Adrenal gland (tissue), 9 donors: ENCODE measurements at regions not wholly inside any gene's neighbourhood (a gene's known extent, or its start where the extent isn't known, plus 50 kb on each side); places are given as distances from the start of the nearest gene placed in this dataset.

Experiments
- DNase-seq, 7 donors: peaks; one replicate each; pipeline ENCODE4 v3.0.0-alpha.2; 2019 to 2020
- H3K27ac ChIP-seq, 5 donors: fragments of 200-600 bp; sonication (generic) in 4 of 5; 1 replicate in 3 of 5; 2 replicates in 2 of 5; pipeline versions ENCODE4 v1.5.1 to v1.8.0; 2016 to 2020; ENCODE audit warnings: mild to moderate bottlenecking in 1 of 5
- H3K27me3 ChIP-seq: fragments of 200-600 bp; 2 replicates; pipeline ENCODE4 v1.8.0; 2021
- H3K36me3 ChIP-seq, 2 donors: fragments of 200-600 bp; replicated peaks in 1 of 2; 1 replicate in 1 of 2; 2 replicates in 1 of 2; pipeline versions ENCODE4 v1.5.1 to v1.8.0; 2018 to 2022
- H3K4me1 ChIP-seq, 2 donors: fragments of 200-600 bp; replicated peaks in 1 of 2; 1 replicate in 1 of 2; 2 replicates in 1 of 2; pipeline versions ENCODE4 v1.5.1 to v1.8.0; 2018 to 2021
- H3K4me3 ChIP-seq, 4 donors: fragments of 200-600 bp; sonication (generic) in 3 of 4; one replicate each; pipeline ENCODE4 v1.5.1; 2016 to 2018
- H3K9me3 ChIP-seq, 3 donors: fragments of 200-600 bp; sonication (generic) in 1 of 3; replicated peaks in 1 of 3; 1 replicate in 2 of 3; 2 replicates in 1 of 3; pipeline versions ENCODE4 v1.5.1 to v1.8.0; 2016 to 2021
- CTCF ChIP-seq, 6 experiments: fragments of 450-650 bp in 4 of 6; fragments of 200-600 bp in 2 of 6; sonication (generic) in 1 of 6; IDR thresholded peaks; 1 replicate in 5 of 6; 2 replicates in 1 of 6; pipeline versions ENCODE4 v1.5.1 to v1.8.0; 2016 to 2021; ENCODE audit warnings: antibody characterized with exemption in 6 of 6, mild to moderate bottlenecking in 2 of 6, moderate library complexity in 1 of 6
- POLR2A ChIP-seq, 2 donors: fragments of 450-650 bp; IDR thresholded peaks; one replicate each; pipeline ENCODE4 v1.6.1; 2017; ENCODE audit warnings: antibody characterized with exemption in 2 of 2, mild to moderate bottlenecking in 2 of 2, moderate library complexity in 1 of 2
- WGBS, 4 donors: extraction: QIAGEN DNeasy Blood & Tissue Kit in 2 of 4; methylation state at CpG; one replicate each; pipeline versions ENCODE4 v1.1.5 to v1.1.7; 2013 to 2017; 5-methylcytosine and 5-hydroxymethylcytosine counted together
- intact Hi-C, 2 donors: fragments of 100-400 bp; cut with DNase I; formaldehyde crosslinking; loops; one replicate each; pipeline versions ENCODE4 v1.14.1 to v1.15.0; 2022 to 2023
- donor health status: healthy with polysubstance abuse.
- donor health status: Bipolar disorder and iron deficiency.
- donor health status: DM: yes; HTN: yes; CAD: no.
- donor health status: DM: no; HTN: no; CAD: no.
- donor health status: DM: no; HTN: no; CAD: no.

GRCh38 chr10:80753612-80754011, 215.9 kb downstream of the SH2D4B start:
- Histone ChIP-seq H3K4me3 (no peak overlapping the region), H3K36me3 (no peaks in the 10 kb centered on the region), H3K27me3 (no peaks in the 10 kb centered on the region), H3K9me3 (no peaks in the 10 kb centered on the region), H3K27ac (no peak overlapping the region), H3K4me1 (no peaks in the 10 kb centered on the region)
- WGBS, 4 donors: 50 to 63% (median 57%) methylated on average over 1 of the region's 1 CpG
- TF ChIP-seq POLR2A (IDR thresholded peaks at IDR 0.05) (no peak), CTCF (IDR thresholded peaks at IDR 0.05) (no peak)
- intact Hi-C loops: no loop called here
- no peak for DNase-seq

GRCh38 chr10:80755893-80756292, 218.2 kb downstream of the SH2D4B start:
- no peak for DNase-seq
- Histone ChIP-seq H3K27ac (no peak overlapping the region), H3K36me3 (no peaks in the 10 kb centered on the region), H3K27me3 (no peaks in the 10 kb centered on the region), H3K4me1 (no peaks in the 10 kb centered on the region), H3K9me3 (no peaks in the 10 kb centered on the region), H3K4me3 (no peak overlapping the region)
- no peak for TF ChIP-seq POLR2A (IDR thresholded peaks at IDR 0.05)
- TF ChIP-seq CTCF (IDR thresholded peaks at IDR 0.05): no peak
- intact Hi-C loops: no loop called here
- WGBS, 4 donors: 43 to 80% (median 74%) methylated on average over 2 of the region's 2 CpGs

GRCh38 chr10:80759693-80760092, 222.0 kb downstream of the SH2D4B start:
- Histone ChIP-seq H3K4me1 (no peaks in the 10 kb centered on the region), H3K9me3 (no peaks in the 10 kb centered on the region), H3K4me3 (no peak overlapping the region), H3K27ac (no peak overlapping the region), H3K36me3 (no peaks in the 10 kb centered on the region), H3K27me3 (no peaks in the 10 kb centered on the region)
- intact Hi-C loops: no loop called here
- WGBS, 4 donors: 74 to 88% (median 84%) methylated on average over 5 of the region's 5 CpGs
- TF ChIP-seq CTCF (IDR thresholded peaks at IDR 0.05): no peak
- TF ChIP-seq POLR2A (IDR thresholded peaks at IDR 0.05): no peak
- DNase-seq: no peak

- TF ChIP-seq CTCF (IDR thresholded peaks at IDR 0.05): no peak
- Histone ChIP-seq H3K4me1 (no peaks in the 10 kb centered on the region), H3K9me3 (no peaks in the 10 kb centered on the region), H3K27ac (no peak overlapping the region), H3K27me3 (no peaks in the 10 kb centered on the region), H3K36me3 (no peaks in the 10 kb centered on the region), H3K4me3 (no peak overlapping the region)
- DNase-seq: no peak
- 49 to 61% (median 54%) methylated on average over 2 of the region's 2 CpGs for WGBS, 4 donors
- intact Hi-C loops: no loop called here
These were observed 223.2 kb downstream of the SH2D4B start for GRCh38 chr10:80760914-80761371.
